ENCODE measurements at regions not wholly inside any gene's neighbourhood (a gene's known extent, or its start where the extent isn't known, plus 50 kb on each side); places are given as distances from the start of the nearest gene placed in this dataset.

DNA sequence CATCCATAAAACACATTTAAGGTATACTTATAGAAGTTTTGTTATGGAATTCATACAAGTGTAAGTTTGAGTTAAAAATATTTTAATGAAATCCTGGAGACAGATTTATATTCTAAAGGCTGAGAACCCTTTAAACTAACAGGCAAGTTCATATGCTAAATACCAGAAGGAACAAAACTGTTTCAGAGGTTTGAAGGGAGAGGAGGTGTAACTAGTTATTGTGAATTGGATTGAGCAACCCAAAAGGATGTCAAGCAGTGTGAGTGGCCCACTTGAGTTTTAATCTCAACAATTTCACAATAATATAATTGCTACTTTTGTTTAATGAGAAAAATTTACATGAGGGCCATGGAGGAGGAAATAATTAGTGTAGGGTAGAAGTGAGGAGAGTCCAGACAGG, 348.5 kb upstream of the ACTBL2 start:
- no peak for DNase-seq (ENCODE audit: low read depth in 1 of 2, low spot score in 2 of 2)
- Histone ChIP-seq H3K79me2 (ENCODE audit: control insufficient read depth in 1 of 2, insufficient read depth in 2 of 2, low read length in 2 of 2) (no peaks in the 10 kb centered on the region), H2BK20ac (ENCODE audit: low read length) (no peak overlapping the region), H3K4ac (replicated peaks; ENCODE audit: insufficient read length, low read depth, low read length) (no peak overlapping the region), H3K23ac (ENCODE audit: insufficient read length) (no peak overlapping the region), H3K9ac (replicated peaks in 1 of 4; ENCODE audit: extremely low read depth in 1 of 4, low read depth in 3 of 4, low read length in 3 of 4) (no peak overlapping the region), H3K56ac (replicated peaks; ENCODE audit: insufficient read length, low read depth, low read length) (no peak overlapping the region), H3K18ac (ENCODE audit: extremely low read depth, low read length) (no peak overlapping the region), H2BK12ac (ENCODE audit: low read depth, low read length) (no peak overlapping the region), H3K27me3 (replicated peaks in 1 of 4; ENCODE audit: control insufficient read depth in 3 of 4, extremely low read depth in 1 of 4, insufficient read depth in 3 of 4, low read length in 3 of 4) (no peaks in the 10 kb centered on the region), H2BK120ac (replicated peaks; ENCODE audit: low read depth, low read length) (no peak overlapping the region), H3K23me2 (ENCODE audit: low read depth, low read length) (no peaks in the 10 kb centered on the region), H3K27ac (ENCODE audit: low read depth, low read length) (no peak overlapping the region), H3K4me1 (replicated peaks in 1 of 4; ENCODE audit: control insufficient read depth in 3 of 4, insufficient read depth in 4 of 4, low read length in 3 of 4) (peaks cover 0 to 5% (median 2%) of the 10 kb centered on the region in 4 experiments; a peak in 3 of 7 replicates), H4K8ac (ENCODE audit: extremely low read depth, insufficient read depth, low read length) (no peak overlapping the region), H4K5ac (ENCODE audit: insufficient read length, low read depth, low read length) (no peak overlapping the region), H3K4me2 (ENCODE audit: insufficient read depth in 1 of 2, low read depth in 2 of 2, low read length in 2 of 2) (no peak overlapping the region), H3K79me1 (ENCODE audit: low read depth, low read length) (no peaks in the 10 kb centered on the region), H2BK15ac (ENCODE audit: low read length) (no peak overlapping the region), H3K4me3 (ENCODE audit: extremely low read depth in 1 of 4, insufficient read depth in 2 of 4, low read depth in 3 of 4, low read length in 4 of 4) (no peak overlapping the region), H2BK5ac (ENCODE audit: low read depth, low read length) (no peak overlapping the region), H3K36me3 (ENCODE audit: control insufficient read depth in 2 of 4, insufficient read depth in 4 of 4, low read length in 3 of 4) (no peaks in the 10 kb centered on the region), H3K9me3 (ENCODE audit: insufficient read depth in 2 of 2, low read depth in 1 of 2, low read length in 1 of 2) (no peaks in the 10 kb centered on the region), H2AK5ac (ENCODE audit: low read depth, low read length) (no peak overlapping the region), H4K20me1 (replicated peaks in 1 of 2; ENCODE audit: control insufficient read depth in 1 of 2, insufficient read depth in 2 of 2, low read length in 2 of 2) (no peaks in the 10 kb centered on the region), H3K14ac (ENCODE audit: insufficient read length) (no peak overlapping the region), H2AFZ (ENCODE audit: low read length) (no peak overlapping the region), H4K91ac (replicated peaks; ENCODE audit: insufficient read length, low read length) (no peak overlapping the region)
- ChIA-PET CTCF (ENCODE audit: partially characterized antibody) (interaction anchor here (1.0 to 1.5 kb wide), 2 partner anchors 50 to 631 kb away, joined by 3 to 4 read pairs; no protein-coding TSS in a partner anchor), POLR2A (ENCODE audit: partially characterized antibody) (no interaction called here)
- no peak for FAIRE-seq
- no peak for TF ChIP-seq ATF2 (IDR thresholded peaks at IDR 0.05; ENCODE audit: low read length)
- no peak for TF ChIP-seq TBP (IDR thresholded peaks at IDR 0.05; ENCODE audit: low read depth, low read length)
- no peak for TF ChIP-seq NANOG (IDR thresholded peaks at IDR 0.05; ENCODE audit: insufficient read depth, low read depth, low read length, poor library complexity, severe bottlenecking)
- TF ChIP-seq NRF1 (IDR thresholded peaks at IDR 0.05; ENCODE audit: low read depth, low read length), result no peak
- no peak for TF ChIP-seq E2F6 (IDR thresholded peaks at IDR 0.05)
- no peak for TF ChIP-seq SIN3A (conservative IDR thresholded peaks at IDR 0.05 in 1 of 2, IDR thresholded peaks at IDR 0.05 in 1 of 2; ENCODE audit: low read depth in 1 of 2, low read length in 2 of 2)
- no peak for TF ChIP-seq SIX5 (IDR thresholded peaks at IDR 0.05; ENCODE audit: low read depth, low read length)
- no peak for TF ChIP-seq MAFK (IDR thresholded peaks at IDR 0.05; ENCODE audit: low read depth, low read length)
- TF ChIP-seq BACH1 (IDR thresholded peaks at IDR 0.05; ENCODE audit: low read length), result no peak
- no peak for TF ChIP-seq SRF (IDR thresholded peaks at IDR 0.05; ENCODE audit: low read depth, low read length)
- TF ChIP-seq EP300 (IDR thresholded peaks at IDR 0.05; ENCODE audit: borderline replicate concordance in 1 of 2, low read depth in 2 of 2, low read length in 2 of 2), result no peak
- no peak for TF ChIP-seq ZNF274 (IDR thresholded peaks at IDR 0.05; ENCODE audit: borderline replicate concordance, extremely low read depth, low read length)
- no peak for TF ChIP-seq KDM1A (IDR thresholded peaks at IDR 0.05; ENCODE audit: borderline replicate concordance, low read length)

Measured in H1 (cell line).